ENCODE measurements at regions not wholly inside any gene's neighbourhood (a gene's known extent, or its start where the extent isn't known, plus 50 kb on each side); places are given as distances from the start of the nearest gene placed in this dataset.
"Not testable (repeated sequence)": the region's sequence is repeated elsewhere in the genome, so short reads cannot be mapped to it uniquely, and the experiment has no call there.

GRCh38 chr4:11116940-11117339 is 311.8 kb downstream of the HS3ST1 start:
- no peak for DNase-seq

DNA sequence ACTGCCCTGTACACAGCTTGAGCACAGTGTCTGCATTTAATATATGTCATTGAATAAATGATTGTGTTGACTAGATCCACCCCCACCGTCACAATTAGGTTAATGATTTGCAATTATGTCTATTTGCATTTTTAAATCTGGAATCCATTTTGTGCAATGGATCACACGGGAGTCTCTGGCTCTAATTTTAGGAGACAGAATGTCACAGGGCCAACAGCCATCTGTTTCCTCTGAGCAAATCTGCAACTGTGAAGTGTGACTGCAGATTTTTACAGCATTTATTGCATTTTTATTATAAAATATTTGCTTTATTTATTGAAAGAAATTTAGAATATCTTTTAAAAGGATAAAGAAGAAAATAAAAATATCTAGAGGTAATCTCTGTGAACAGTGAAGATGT is 316.8 kb downstream of the HS3ST1 start:
- no peak for DNase-seq

GRCh38 chr4:11111370-11111769 is 317.3 kb downstream of the HS3ST1 start:
- DNase-seq = no peak

DNA sequence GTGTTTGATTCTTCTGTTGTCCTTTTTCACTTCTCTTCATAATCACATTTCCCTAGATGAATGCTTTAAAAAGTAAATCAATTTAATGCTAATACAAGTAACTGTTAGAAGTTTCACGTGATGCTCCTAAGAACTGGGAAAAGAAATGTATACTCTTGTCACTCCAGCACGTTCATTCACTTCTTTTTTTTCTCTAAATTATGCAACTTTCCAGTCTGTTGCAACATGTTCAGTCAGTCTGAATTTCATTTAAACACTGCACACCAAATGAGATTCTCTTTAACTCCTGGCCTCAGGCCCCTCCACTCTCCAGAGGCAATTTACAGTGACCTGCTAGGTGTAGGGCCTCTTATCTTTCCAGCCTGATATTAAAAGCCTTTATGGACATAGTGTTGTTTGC is 321.9 kb downstream of the HS3ST1 start:
- DNase-seq = no peak

DNA sequence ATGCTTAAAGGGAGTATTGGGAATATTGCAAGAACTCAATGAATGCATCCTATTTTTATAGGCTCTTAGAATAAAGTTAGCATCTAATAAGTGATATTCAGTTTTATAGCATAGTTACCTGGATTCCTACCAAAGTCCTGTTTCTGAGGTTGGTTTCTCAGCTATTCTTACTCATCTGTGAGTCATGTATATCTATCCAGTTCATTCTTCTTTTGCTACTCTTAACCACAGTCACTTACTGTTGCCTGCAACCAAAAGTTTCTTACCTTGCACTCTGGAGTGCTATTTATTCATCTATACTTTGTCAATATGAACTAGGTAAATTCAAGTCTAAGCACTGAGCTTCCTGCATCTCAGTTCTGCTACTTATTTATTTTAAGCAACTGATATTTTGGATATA is 322.5 kb downstream of the HS3ST1 start:
- no peak for DNase-seq

DNA sequence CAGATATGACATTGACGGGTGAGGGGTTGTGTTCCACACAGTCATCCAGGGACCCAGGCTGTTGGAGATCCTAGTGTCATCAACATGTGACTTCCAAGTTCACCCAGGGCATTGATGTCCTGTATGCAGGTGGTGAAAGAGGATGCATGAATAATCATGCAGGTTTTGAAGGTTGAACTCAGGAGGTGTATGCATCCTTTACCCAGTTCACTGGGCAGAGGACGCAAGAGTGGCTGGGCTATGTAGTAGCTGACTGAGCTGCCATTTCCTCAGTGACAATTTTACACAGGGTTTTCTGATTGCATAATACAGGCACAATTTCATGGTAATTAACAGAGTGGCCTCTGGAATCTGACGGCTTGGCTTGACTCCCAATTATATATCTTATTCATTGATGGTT is 323.0 kb downstream of the HS3ST1 start:
- no peak for DNase-seq

DNA sequence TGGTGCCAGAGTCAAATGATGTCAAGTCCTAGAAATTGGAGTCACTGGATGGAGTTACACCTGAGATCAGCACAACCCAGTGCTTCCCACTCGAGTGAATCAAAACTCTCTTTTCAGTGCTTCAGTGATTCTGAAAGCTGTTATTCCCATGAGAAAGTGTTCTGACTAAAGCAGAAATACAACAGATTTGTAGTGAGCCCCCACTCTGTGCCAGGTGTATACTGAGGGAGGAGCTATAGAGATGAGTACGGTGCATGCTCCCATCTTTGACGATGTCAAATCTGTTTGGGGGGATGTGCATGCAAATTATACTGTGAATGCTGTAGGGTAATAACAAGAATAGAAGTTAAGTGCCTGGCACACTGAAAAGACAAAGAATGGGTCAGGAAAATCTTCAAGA is 330.2 kb downstream of the HS3ST1 start:
- DNase-seq = no peak

DNA sequence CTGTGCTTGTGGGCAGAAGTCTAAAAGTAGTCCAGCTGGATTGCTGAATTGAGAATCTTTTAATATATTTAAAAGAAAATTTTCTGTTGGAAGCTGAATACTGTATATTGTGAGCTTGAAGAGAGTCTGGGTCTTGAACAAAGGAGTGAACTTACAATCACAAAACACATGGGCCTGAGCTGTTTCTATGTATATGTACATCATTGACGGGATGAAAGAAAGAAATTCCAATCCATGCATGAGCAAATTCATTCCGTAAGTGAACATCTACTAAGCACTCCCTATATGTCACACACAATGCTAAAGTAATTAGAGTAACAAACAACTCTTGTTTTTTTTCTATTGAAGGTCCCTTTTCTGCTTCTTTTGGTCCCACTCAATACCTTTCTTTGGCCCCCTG is 331.0 kb downstream of the HS3ST1 start:
- no peak for DNase-seq

DNA sequence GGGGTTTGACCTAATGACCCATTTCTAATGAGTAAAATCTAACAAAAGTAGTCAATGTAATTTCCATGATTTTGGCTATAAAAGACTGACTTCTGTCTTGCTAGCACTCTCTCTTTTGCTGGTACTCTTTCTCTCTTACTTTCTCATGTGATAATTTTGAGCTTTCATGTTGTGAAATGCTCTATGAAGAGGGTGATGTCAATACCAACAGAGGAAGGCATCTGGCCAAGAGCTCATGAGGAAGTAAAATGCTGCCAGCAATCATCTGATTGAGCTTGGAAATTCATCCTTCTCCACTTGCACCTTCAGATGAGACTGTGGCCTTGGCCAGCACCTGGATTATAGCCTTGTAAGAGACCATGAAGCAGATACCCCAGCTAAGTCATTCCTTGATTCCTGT is 347.7 kb downstream of the HS3ST1 start:
- DNase-seq = no peak

GRCh38 chr4:11079171-11079570 is 349.5 kb downstream of the HS3ST1 start:
- DNase-seq = no peak

- no peak for DNase-seq
Measured at GRCh38 chr4:11074581-11075241, 354.0 kb downstream of the HS3ST1 start.

DNA sequence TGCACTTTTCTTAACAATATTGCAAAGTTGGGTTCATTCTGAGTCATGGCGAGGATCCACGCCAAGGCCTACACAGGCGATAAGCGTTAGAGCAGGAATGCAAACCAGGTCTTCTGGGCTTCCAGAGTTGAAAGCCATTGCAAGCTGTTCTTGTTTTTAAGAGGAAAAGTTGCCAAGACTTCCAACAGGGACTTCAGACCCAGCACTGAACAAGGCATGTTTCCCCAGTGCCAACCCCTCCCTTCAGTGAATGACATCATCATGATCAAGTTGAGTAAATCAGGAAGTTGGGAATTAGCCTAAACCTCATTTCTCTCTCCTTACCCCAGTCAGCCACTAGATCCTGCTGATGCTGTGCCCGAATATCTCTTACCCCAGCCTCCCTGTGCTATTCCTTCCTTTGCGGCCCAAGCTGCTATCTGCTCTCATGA is 355.1 kb downstream of the HS3ST1 start:
- no peak for DNase-seq

GRCh38 chr4:11072999-11073398 is 355.7 kb downstream of the HS3ST1 start:
- no peak for DNase-seq

GRCh38 chr4:11072463-11072862 is 356.2 kb downstream of the HS3ST1 start:
- no peak for DNase-seq

- DNase-seq = no peak
Measured at GRCh38 chr4:11070813-11071212, 357.9 kb downstream of the HS3ST1 start.

- no peak for DNase-seq
Measured at GRCh38 chr4:11069581-11070211, 359.0 kb downstream of the HS3ST1 start.

- no peak for DNase-seq
Measured at GRCh38 chr4:11069083-11069482, 359.6 kb downstream of the HS3ST1 start.

GRCh38 chr4:11066584-11066983 is 362.1 kb downstream of the HS3ST1 start:
- DNase-seq = not testable (repeated sequence)

- not testable (repeated sequence) for DNase-seq
Measured at GRCh38 chr4:11060637-11061036, 368.1 kb downstream of the HS3ST1 start.

DNA sequence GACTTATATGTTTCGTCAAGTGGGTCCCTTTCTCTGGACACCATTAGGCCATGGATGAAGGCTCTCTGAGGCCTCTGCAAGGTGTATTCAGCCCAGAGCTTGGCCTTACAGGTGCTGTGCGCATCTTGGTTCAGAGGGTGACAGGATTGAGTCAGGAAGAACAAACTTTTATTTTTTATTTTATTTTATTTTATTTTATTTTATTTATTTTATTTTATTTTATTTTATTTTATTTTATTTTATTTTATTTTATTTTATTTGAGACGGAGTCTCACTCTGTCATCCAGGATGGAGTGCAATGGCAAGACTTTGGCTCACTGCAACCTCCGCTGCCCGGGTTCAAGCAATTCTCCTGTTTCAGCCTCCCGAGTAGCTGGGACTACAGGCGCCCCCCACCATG is 370.4 kb upstream of the CLNK start:
- DNase-seq = not testable (repeated sequence)

DNA sequence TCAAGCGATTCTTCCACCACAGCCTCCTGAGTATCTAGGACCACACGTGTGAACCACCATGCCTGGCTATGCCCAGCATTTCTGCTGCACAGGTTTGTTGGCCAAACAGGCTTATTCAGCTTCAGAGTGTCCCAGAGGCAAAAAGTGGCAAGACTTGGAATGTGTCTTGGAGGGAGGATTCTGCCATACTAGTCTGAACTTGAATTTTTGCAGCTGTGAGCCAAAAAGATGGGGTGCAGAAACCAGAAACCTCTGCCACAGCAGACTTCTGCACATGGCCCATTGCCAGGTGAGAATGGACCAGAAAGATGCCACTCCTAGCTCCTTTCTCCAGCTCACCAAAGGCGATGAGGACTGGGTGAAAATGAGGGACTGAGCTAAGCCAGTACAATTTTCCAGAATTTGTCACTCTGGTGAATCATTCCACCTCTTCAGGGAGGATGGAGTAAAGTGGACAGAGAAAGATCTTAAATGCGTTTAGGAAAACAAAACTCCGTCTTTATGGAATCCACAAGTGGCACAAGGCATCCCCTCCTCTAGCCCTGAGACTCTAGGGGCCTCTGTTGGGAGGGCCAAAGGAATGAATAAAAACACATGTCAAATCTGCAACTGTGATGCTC is 369.1 kb upstream of the CLNK start:
- no peak for DNase-seq

DNA sequence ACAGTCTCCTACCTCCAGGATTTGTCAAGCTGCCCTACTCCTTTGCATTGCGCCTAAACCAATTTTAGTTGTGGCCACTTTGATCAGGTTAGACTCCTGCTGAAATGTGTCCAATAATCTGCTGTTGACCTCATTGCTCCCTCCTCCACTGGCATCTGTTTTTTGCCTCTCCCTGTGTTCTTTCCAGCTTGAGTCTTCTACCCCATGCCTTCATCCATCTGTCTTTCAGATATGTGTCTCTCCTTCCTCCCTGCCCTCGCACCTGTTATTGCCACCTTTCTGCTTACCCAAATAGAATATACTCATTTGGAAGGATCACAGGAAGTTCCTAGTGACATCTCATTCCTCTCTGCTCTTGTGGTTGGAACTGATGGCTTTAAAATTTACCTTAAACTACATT is 366.6 kb upstream of the CLNK start:
- no peak for DNase-seq

DNA sequence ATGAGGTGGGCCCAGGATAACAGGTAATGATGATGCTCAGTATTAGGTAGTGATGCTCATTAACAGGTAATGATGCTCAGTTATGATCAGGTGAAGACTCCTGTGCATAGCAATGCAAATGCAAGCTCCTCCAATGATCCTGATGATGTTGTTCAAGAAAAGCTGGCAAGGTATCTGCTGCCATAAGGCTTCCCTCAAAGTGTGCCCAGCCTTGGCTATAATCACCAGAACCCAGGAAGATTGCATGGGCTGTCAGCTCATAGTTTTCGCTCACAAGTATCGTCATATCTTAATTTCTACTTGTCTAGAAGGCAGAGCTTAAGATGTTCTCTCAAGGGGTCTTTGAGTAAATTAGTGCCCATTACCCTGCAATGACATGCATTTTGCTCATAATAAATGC is 366.2 kb upstream of the CLNK start:
- no peak for DNase-seq

GRCh38 chr4:11049001-11049400 is 364.4 kb upstream of the CLNK start:
- DNase-seq = no peak

- DNase-seq = no peak
Measured at GRCh38 chr4:11042760-11043159, 358.2 kb upstream of the CLNK start.
